Omental fat pad (tissue), 3 donors: ENCODE measurements at regions not wholly inside any gene's neighbourhood (a gene's known extent, or its start where the extent isn't known, plus 50 kb on each side); places are given as distances from the start of the nearest gene placed in this dataset.
"Not testable (repeated sequence)": the region's sequence is repeated elsewhere in the genome, so short reads cannot be mapped to it uniquely, and the experiment has no call there.

ENCODE experiments used
- ATAC-seq: fragments of 150-250 bp; one replicate; pipeline ENCODE4 v1.9.1; 2016; ENCODE audit warnings: mild to moderate bottlenecking, moderate library complexity; ENCODE audit not compliant: low FRiP score
- DNase-seq: peaks from one replicate; pipeline ENCODE4 v3.0.0-alpha.2; 2019; ENCODE audit warnings: low spot score
- CTCF ChIP-seq, 3 donors: fragments of 450-650 bp; IDR thresholded peaks; one replicate each; pipeline ENCODE4 v1.5.1; 2016 to 2017; ENCODE audit warnings: antibody characterized with exemption in 3 of 3, mild to moderate bottlenecking in 3 of 3, moderate library complexity in 2 of 3

- ATAC-seq = no peak
- DNase-seq = no peak
- TF ChIP-seq CTCF (IDR thresholded peaks at IDR 0.05) = no peak
Measured at GRCh38 chr7:42570944-42571343, 333.9 kb upstream of the GLI3 start.

DNA sequence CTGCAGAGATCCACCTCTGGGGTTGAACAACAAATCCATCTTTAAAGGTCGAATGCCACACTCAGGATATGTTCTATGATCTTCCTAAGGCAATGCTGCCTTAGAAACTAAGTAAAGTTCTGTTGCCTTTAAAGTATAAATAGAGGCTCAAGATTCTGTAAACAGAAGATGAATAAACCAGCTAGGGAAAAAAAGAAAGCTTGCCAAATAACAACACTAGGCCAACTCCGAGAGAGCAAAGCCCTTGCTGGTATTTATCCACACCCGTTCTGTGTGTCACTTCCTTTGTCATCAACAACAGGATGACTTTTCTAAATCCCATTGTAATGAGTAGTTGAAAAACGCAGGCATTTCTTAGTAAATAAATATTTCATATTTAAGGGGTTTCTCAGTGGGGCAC, 330.0 kb upstream of the GLI3 start:
- DNase-seq = no peak
- no peak for ATAC-seq
- no peak for TF ChIP-seq CTCF (IDR thresholded peaks at IDR 0.05)

DNA sequence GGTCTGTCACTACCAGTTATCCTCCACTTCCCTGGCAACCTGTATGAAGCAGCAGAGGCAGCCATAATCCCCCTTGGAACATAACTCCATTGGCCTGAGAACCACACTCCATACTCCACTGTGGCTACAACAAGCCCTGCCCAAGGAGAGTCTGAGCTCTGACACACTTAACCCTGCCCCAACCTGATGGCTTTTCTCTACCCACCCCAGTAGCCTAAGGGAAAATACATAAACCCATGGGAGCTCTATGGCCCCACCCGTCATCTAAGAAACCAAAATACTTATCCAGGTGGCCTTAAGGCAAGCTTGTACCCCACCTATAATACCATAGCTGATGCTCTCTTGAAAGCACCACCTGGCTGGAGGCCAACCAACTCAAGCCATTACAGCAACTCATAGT, 324.8 kb upstream of the GLI3 start:
- DNase-seq = no peak
- no peak for ATAC-seq
- TF ChIP-seq CTCF (IDR thresholded peaks at IDR 0.05) = no peak

- TF ChIP-seq CTCF (IDR thresholded peaks at IDR 0.05) = no peak
- DNase-seq = no peak
- no peak for ATAC-seq
Measured at GRCh38 chr7:42560866-42561265, 323.9 kb upstream of the GLI3 start.

GRCh38 chr7:42554932-42555331, 317.9 kb upstream of the GLI3 start:
- ATAC-seq, DNase-seq: not testable (repeated sequence)

DNA sequence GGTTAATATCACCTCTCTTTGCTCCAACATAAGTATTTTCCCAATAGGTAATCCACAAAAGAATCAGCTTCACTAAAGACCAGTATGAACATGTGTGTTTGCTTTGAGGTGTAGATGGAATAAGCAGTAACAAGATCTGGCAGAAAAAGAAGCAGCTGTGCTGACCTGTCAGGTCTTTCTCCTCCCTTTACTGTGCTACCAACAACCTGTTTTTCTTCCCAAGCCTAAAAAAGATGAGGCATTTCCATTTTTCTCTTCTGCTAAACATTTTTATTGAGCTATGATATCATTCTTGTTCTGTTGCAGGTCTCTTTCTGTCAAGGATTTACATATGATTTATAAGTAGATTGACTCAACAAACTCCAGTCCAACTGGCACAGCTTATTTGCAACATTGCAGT, 315.2 kb upstream of the GLI3 start:
- DNase-seq = no peak
- no peak for TF ChIP-seq CTCF (IDR thresholded peaks at IDR 0.05)
- ATAC-seq = no peak

- ATAC-seq (no peak), DNase-seq (no peak)
- TF ChIP-seq CTCF (IDR thresholded peaks at IDR 0.05) = no peak
Measured at GRCh38 chr7:42550706-42551470, 313.9 kb upstream of the GLI3 start.
